ENCODE measurements at regions not wholly inside any gene's neighbourhood (a gene's known extent, or its start where the extent isn't known, plus 50 kb on each side); places are given as distances from the start of the nearest gene placed in this dataset.

- TF ChIP-seq CREB5 (CRISPR knock-in tag; IDR thresholded peaks at IDR 0.05; ENCODE audit: low read depth) = no peak
- TF ChIP-seq TOX (CRISPR knock-in tag; IDR thresholded peaks at IDR 0.05; ENCODE audit: borderline replicate concordance) = no peak
- no peak for TF ChIP-seq CSRNP3 (CRISPR knock-in tag; IDR thresholded peaks at IDR 0.05)
- no peak for TF ChIP-seq ZFP30 (CRISPR knock-in tag; IDR thresholded peaks at IDR 0.05)
- TF ChIP-seq ARNTL (CRISPR knock-in tag; IDR thresholded peaks at IDR 0.05; ENCODE audit: borderline replicate concordance, low read depth) = no peak
Observed at GRCh38 chr6:167237438-167238145, 53.5 kb upstream of the UNC93A start.
